H1 (cell line): ENCODE measurements at regions not wholly inside any gene's neighbourhood (a gene's known extent, or its start where the extent isn't known, plus 50 kb on each side); places are given as distances from the start of the nearest gene placed in this dataset.
A peak's percentile ranks its signal among the peaks of the same experiment; 100 is the strongest.

Source experiments
- CTCF ChIA-PET: fragments of 300-600 bp; sonication (Branson Sonifier 250); formaldehyde crosslinking; loops from one replicate; lab custom pipeline; 2021; ENCODE audit not compliant: partially characterized antibody; lab: Charles Lee
- POLR2A ChIA-PET: fragments of 300-600 bp; sonication (Branson Sonifier 250); formaldehyde crosslinking; loops from one replicate; lab custom pipeline; 2021; ENCODE audit warnings: inconsistent platforms; ENCODE audit not compliant: partially characterized antibody; lab: Charles Lee
- DNase-seq, 2 experiments: peaks; one replicate each; pipeline versions ENCODE4 v3.0.0 to v3.0.0-alpha.2; 2010 to 2022; ENCODE audit warnings: low spot score in 2 of 2, low read depth in 1 of 2, mixed read lengths in 1 of 2
- FAIRE-seq: peaks from 2 replicates; lab custom pipeline; 2011; peaks lifted over from hg19 to GRCh38; lab: Jason Lieb, UNC
- H2AFZ ChIP-seq: 2 replicates; pipeline ENCODE4 v1.8.1; 2012; ENCODE audit warnings: low read length, inconsistent platforms
- H2AK5ac ChIP-seq: 2 replicates; pipeline ENCODE4 v1.6.1; 2013; ENCODE audit warnings: low read depth, low read length
- H2BK120ac ChIP-seq: replicated peaks from 2 replicates; pipeline ENCODE3; 2013; ENCODE audit warnings: low read depth, low read length, inconsistent platforms
- H2BK12ac ChIP-seq: 2 replicates; pipeline ENCODE4 v1.6.1; 2013; ENCODE audit warnings: low read depth, low read length
- H2BK15ac ChIP-seq: 2 replicates; pipeline ENCODE4 v1.6.1; 2013; ENCODE audit warnings: low read length
- H2BK20ac ChIP-seq: 2 replicates; pipeline ENCODE4 v1.6.1; 2013; ENCODE audit warnings: low read length
- H2BK5ac ChIP-seq: 2 replicates; pipeline ENCODE4 v1.6.1; 2013; ENCODE audit warnings: low read depth, low read length
- H3K14ac ChIP-seq: 2 replicates; pipeline ENCODE4 v1.6.1; 2013; ENCODE audit warnings: inconsistent platforms; ENCODE audit not compliant: insufficient read length
- H3K18ac ChIP-seq: 2 replicates; pipeline ENCODE4 v1.6.1; 2013; ENCODE audit warnings: low read length; ENCODE audit errors: extremely low read depth
- H3K23ac ChIP-seq: 2 replicates; pipeline ENCODE4 v1.6.1; 2013; ENCODE audit warnings: inconsistent platforms; ENCODE audit not compliant: insufficient read length
- H3K23me2 ChIP-seq: 2 replicates; pipeline ENCODE4 v1.6.1; 2013; ENCODE audit warnings: low read depth, low read length
- H3K27ac ChIP-seq: 2 replicates; pipeline ENCODE4 v1.6.1; 2011; ENCODE audit warnings: low read depth, low read length, inconsistent platforms
- H3K27me3 ChIP-seq, 4 experiments: replicated peaks in 1 of 4; 1 replicate in 1 of 4; 2 replicates in 3 of 4; pipeline versions ENCODE4 v1.6.1 to v1.8.1; 2011 to 2013; ENCODE audit warnings: low read length in 3 of 4, mild to moderate bottlenecking in 3 of 4, inconsistent platforms in 2 of 4, mixed read lengths in 2 of 4, moderate library complexity in 1 of 4; ENCODE audit not compliant: control insufficient read depth in 3 of 4, insufficient read depth in 3 of 4; ENCODE audit errors: extremely low read depth in 1 of 4
- H3K36me3 ChIP-seq, 4 experiments: 2 replicates each; pipeline versions ENCODE4 v1.6.1 to v1.8.1; 2011 to 2013; ENCODE audit warnings: mild to moderate bottlenecking in 4 of 4, low read length in 3 of 4, moderate library complexity in 2 of 4, control low read depth in 1 of 4, inconsistent platforms in 1 of 4; ENCODE audit not compliant: insufficient read depth in 4 of 4, control insufficient read depth in 2 of 4
- H3K4ac ChIP-seq: replicated peaks from 2 replicates; pipeline ENCODE3; 2013; ENCODE audit warnings: low read length, low read depth, mixed read lengths, inconsistent platforms; ENCODE audit not compliant: insufficient read length
- H3K4me1 ChIP-seq, 4 experiments: replicated peaks in 1 of 4; 1 replicate in 1 of 4; 2 replicates in 3 of 4; pipeline versions ENCODE4 v1.6.1 to v1.8.1; 2011 to 2013; ENCODE audit warnings: low read length in 3 of 4, inconsistent platforms in 2 of 4, mixed read lengths in 1 of 4; ENCODE audit not compliant: insufficient read depth in 4 of 4, control insufficient read depth in 3 of 4
- H3K4me2 ChIP-seq, 2 experiments: 2 replicates each; pipeline versions ENCODE4 v1.6.1 to v1.8.1; 2011 to 2013; ENCODE audit warnings: low read depth in 2 of 2, low read length in 2 of 2, control low read depth in 1 of 2, inconsistent platforms in 1 of 2, mild to moderate bottlenecking in 1 of 2; ENCODE audit not compliant: insufficient read depth in 1 of 2
- H3K4me3 ChIP-seq, 4 experiments: fragments of 200-600, 300-600 bp in 1 of 4; sonication (generic), shearing (Covaris generic), sonication (Bioruptor Twin) in 1 of 4; 2 replicates each; pipeline versions ENCODE4 v1.5.1 to v1.8.1; 2011 to 2016; ENCODE audit warnings: low read length in 4 of 4, low read depth in 3 of 4, control low read depth in 2 of 4, inconsistent platforms in 2 of 4, mild to moderate bottlenecking in 2 of 4, mixed read lengths in 1 of 4, moderate library complexity in 1 of 4; ENCODE audit not compliant: insufficient read depth in 2 of 4; ENCODE audit errors: extremely low read depth in 1 of 4
- H3K56ac ChIP-seq: replicated peaks from 2 replicates; pipeline ENCODE3; 2013; ENCODE audit warnings: low read depth, mild to moderate bottlenecking, mixed read lengths, low read length, inconsistent platforms; ENCODE audit not compliant: insufficient read length
- H3K79me1 ChIP-seq: 2 replicates; pipeline ENCODE4 v1.6.1; 2013; ENCODE audit warnings: low read depth, low read length, control low read depth
- H3K79me2 ChIP-seq, 2 experiments: 2 replicates each; pipeline versions ENCODE4 v1.6.1 to v1.8.1; 2012 to 2013; ENCODE audit warnings: low read length in 2 of 2, mild to moderate bottlenecking in 2 of 2, inconsistent platforms in 1 of 2; ENCODE audit not compliant: insufficient read depth in 2 of 2, control insufficient read depth in 1 of 2
- H3K9ac ChIP-seq, 4 experiments: replicated peaks in 1 of 4; 1 replicate in 1 of 4; 2 replicates in 3 of 4; pipeline versions ENCODE4 v1.6.1 to v1.8.1; 2011 to 2013; ENCODE audit warnings: low read depth in 3 of 4, low read length in 3 of 4, control low read depth in 2 of 4, mild to moderate bottlenecking in 2 of 4, moderate library complexity in 2 of 4, inconsistent platforms in 1 of 4; ENCODE audit errors: extremely low read depth in 1 of 4
- H3K9me3 ChIP-seq, 2 experiments: 2 replicates each; pipeline versions ENCODE4 v1.6.1 to v1.8.1; 2012 to 2013; ENCODE audit warnings: mild to moderate bottlenecking in 2 of 2, moderate library complexity in 2 of 2, control low read depth in 1 of 2, inconsistent platforms in 1 of 2, low read depth in 1 of 2, low read length in 1 of 2, mixed read lengths in 1 of 2; ENCODE audit not compliant: insufficient read depth in 2 of 2
- H4K20me1 ChIP-seq, 2 experiments: replicated peaks in 1 of 2; 2 replicates each; pipeline versions ENCODE3 to v1.8.1; 2011 to 2013; ENCODE audit warnings: inconsistent platforms in 2 of 2, low read length in 2 of 2, mild to moderate bottlenecking in 1 of 2; ENCODE audit not compliant: insufficient read depth in 2 of 2, control insufficient read depth in 1 of 2
- H4K5ac ChIP-seq: 2 replicates; pipeline ENCODE4 v1.6.1; 2013; ENCODE audit warnings: low read length, low read depth, mixed read lengths, inconsistent platforms; ENCODE audit not compliant: insufficient read length
- H4K8ac ChIP-seq: 2 replicates; pipeline ENCODE4 v1.8.0; 2013; ENCODE audit warnings: mild to moderate bottlenecking, moderate library complexity, low read length, inconsistent platforms; ENCODE audit not compliant: insufficient read depth; ENCODE audit errors: extremely low read depth
- H4K91ac ChIP-seq: replicated peaks from 2 replicates; pipeline ENCODE3; 2013; ENCODE audit warnings: low read length, mixed read lengths, inconsistent platforms; ENCODE audit not compliant: insufficient read length
- NANOG ChIP-seq: IDR thresholded peaks from 2 replicates; pipeline ENCODE4 v1.6.1; 2011; ENCODE audit warnings: low read length, low read depth, mild to moderate bottlenecking, inconsistent platforms; ENCODE audit not compliant: insufficient read depth, poor library complexity, severe bottlenecking
- POU5F1 ChIP-seq: IDR thresholded peaks from 2 replicates; pipeline ENCODE4 v1.6.1; 2011; ENCODE audit warnings: low read depth, mild to moderate bottlenecking, low read length, moderate library complexity
- SIX5 ChIP-seq: IDR thresholded peaks from 2 replicates; pipeline ENCODE4 v1.6.1; 2011; ENCODE audit warnings: mild to moderate bottlenecking, low read depth, low read length
- WGBS, 2 experiments: shearing (Covaris generic) in 1 of 2; methylation state at CpG; one replicate each; pipeline versions ENCODE4 v1.1.6 to v1.1.7; 2013 to 2015; ENCODE audit warnings: low lambda C conversion rate in 2 of 2, mixed read lengths in 2 of 2, inconsistent platforms in 1 of 2, low coverage in 1 of 2, missing lambda C conversion rate in 1 of 2; ENCODE audit not compliant: insufficient replicate concordance in 2 of 2, insufficient coverage in 1 of 2, insufficient read length in 1 of 2; ENCODE audit errors: extremely low coverage in 1 of 2, missing lambda C conversion rate in 1 of 2; 5-methylcytosine and 5-hydroxymethylcytosine counted together

DNA sequence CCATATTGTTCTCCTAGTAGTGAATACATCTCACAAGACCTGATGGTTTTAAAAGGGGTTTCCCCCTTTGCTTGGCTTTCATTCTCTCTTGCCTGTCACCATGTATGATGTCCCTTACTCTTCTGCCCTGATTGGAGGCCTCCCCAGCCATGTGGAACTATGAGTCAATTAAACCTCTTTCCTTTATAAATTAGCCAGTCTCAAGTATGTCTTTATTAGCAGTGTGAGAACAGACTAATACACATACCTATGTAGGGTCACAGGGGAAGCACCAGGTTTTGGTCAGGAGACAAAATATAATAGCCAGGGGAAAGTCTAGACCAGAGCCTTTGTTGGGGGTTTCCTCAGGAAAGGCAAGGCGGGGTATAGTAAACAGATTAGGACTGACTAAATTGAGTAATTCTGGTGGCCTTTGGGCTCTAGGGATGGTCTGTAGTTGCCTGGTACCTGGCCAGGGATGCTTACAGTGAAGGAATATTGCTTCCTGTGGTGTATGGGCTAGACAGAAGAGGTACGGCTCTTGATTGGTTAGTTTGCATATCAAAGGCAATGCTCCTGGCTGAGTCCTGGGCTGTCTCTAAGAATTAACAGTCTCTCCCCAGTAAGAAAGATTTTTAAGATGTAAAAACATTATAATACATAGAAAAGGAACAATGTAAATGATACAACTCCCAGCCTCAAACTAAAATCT, 254.5 kb downstream of the ELAVL2 start:
- Histone ChIP-seq H2BK20ac (no peak overlapping the region), H3K4me3 (no peak overlapping the region), H3K18ac (no peak overlapping the region), H3K4me1 (peaks cover 0 to 6% (median 0%) of the 10 kb centered on the region in 4 experiments; a peak in 2 of 7 replicates), H4K8ac (no peak overlapping the region), H4K91ac (no peak overlapping the region), H4K20me1 (no peaks in the 10 kb centered on the region), H3K27me3 (no peaks in the 10 kb centered on the region), H3K9ac (no peak overlapping the region), H2BK5ac (no peak overlapping the region), H2AFZ (no peak overlapping the region), H2AK5ac (no peak overlapping the region), H3K79me1 (no peaks in the 10 kb centered on the region), H4K5ac (no peak overlapping the region), H2BK120ac (no peak overlapping the region), H3K4me2 (no peak overlapping the region), H3K23ac (no peak overlapping the region), H3K56ac (no peak overlapping the region), H2BK15ac (no peak overlapping the region), H2BK12ac (no peak overlapping the region), H3K14ac (no peak overlapping the region), H3K27ac (no peak overlapping the region), H3K79me2 (no peaks in the 10 kb centered on the region), H3K4ac (no peak overlapping the region), H3K36me3 (no peaks in the 10 kb centered on the region), H3K9me3 (no peaks in the 10 kb centered on the region), H3K23me2 (no peaks in the 10 kb centered on the region)
- no peak for FAIRE-seq
- no peak for DNase-seq
- 0 out of 2 replicates have a peak, but pooled peaks have one; percentile 47 for TF ChIP-seq POU5F1
- TF ChIP-seq NANOG = peak; percentile 74
- no peak for TF ChIP-seq SIX5
- ChIA-PET POLR2A (no interaction called here), CTCF (no interaction called here)
- 61% methylated on average over 2 of the region's 2 CpGs; no CpG with 5 or more reads in 1 of the 2 experiments for WGBS, 2 experiments
